Liver (tissue), 7 donors: ENCODE measurements at regions not wholly inside any gene's neighbourhood (a gene's known extent, or its start where the extent isn't known, plus 50 kb on each side); places are given as distances from the start of the nearest gene placed in this dataset.

Experiments used
- DNase-seq: peaks from one replicate; pipeline ENCODE4 v3.0.0-alpha.2; 2017; ENCODE audit warnings: low spot score
- H3K27ac ChIP-seq, 2 donors: one replicate each; pipeline ENCODE4 v1.7.0; 2013; ENCODE audit warnings: inconsistent platforms in 2 of 2, low read length in 2 of 2, control low read depth in 1 of 2, low read depth in 1 of 2, mild to moderate bottlenecking in 1 of 2
- H3K27me3 ChIP-seq, 4 donors: one replicate each; pipeline versions ENCODE4 v1.6.1 to v1.7.0; 2013; ENCODE audit warnings: low read length in 3 of 4, inconsistent platforms in 1 of 4, mild to moderate bottlenecking in 1 of 4, moderate library complexity in 1 of 4; ENCODE audit not compliant: control insufficient read depth in 4 of 4, insufficient read depth in 4 of 4
- H3K36me3 ChIP-seq, 4 donors: one replicate each; pipeline versions ENCODE4 v1.6.1 to v1.7.0; 2013; ENCODE audit warnings: low read length in 3 of 4, mild to moderate bottlenecking in 3 of 4, low read depth in 1 of 4, moderate library complexity in 1 of 4; ENCODE audit not compliant: control insufficient read depth in 4 of 4, insufficient read depth in 3 of 4
- H3K4me1 ChIP-seq, 4 donors: one replicate each; pipeline versions ENCODE4 v1.6.1 to v1.7.0; 2013; ENCODE audit warnings: low read length in 3 of 4, mild to moderate bottlenecking in 3 of 4, moderate library complexity in 1 of 4; ENCODE audit not compliant: control insufficient read depth in 4 of 4, insufficient read depth in 4 of 4
- H3K4me3 ChIP-seq, 3 donors: one replicate each; pipeline versions ENCODE4 v1.6.1 to v1.7.0; 2013; ENCODE audit warnings: low read length in 3 of 3, control low read depth in 1 of 3, low read depth in 1 of 3, mild to moderate bottlenecking in 1 of 3
- H3K9ac ChIP-seq, 2 donors: one replicate each; pipeline ENCODE4 v1.7.0; 2013; ENCODE audit warnings: low read length in 2 of 2, mild to moderate bottlenecking in 2 of 2, moderate library complexity in 2 of 2, control low read depth in 1 of 2, low read depth in 1 of 2
- H3K9me3 ChIP-seq, 4 donors: one replicate each; pipeline versions ENCODE4 v1.6.1 to v1.7.0; 2013; ENCODE audit warnings: low read length in 3 of 4; ENCODE audit not compliant: control insufficient read depth in 4 of 4
- EGR1 ChIP-seq, 2 donors: IDR thresholded peaks; 2 replicates each; pipeline ENCODE4 v1.6.1; 2016 to 2018; ENCODE audit warnings: antibody characterized with exemption in 2 of 2, low read depth in 2 of 2
- FOXA1 ChIP-seq: IDR thresholded peaks from 2 replicates; pipeline ENCODE4 v1.6.1; 2016; ENCODE audit warnings: antibody characterized with exemption
- FOXA2 ChIP-seq: IDR thresholded peaks from 2 replicates; pipeline ENCODE4 v1.6.1; 2016; ENCODE audit warnings: antibody characterized with exemption
- GABPA ChIP-seq, 2 donors: IDR thresholded peaks in 1 of 2; conservative IDR thresholded peaks in 1 of 2; 2 replicates each; pipeline ENCODE4 v1.6.1; 2016; ENCODE audit warnings: antibody characterized with exemption in 2 of 2, mild to moderate bottlenecking in 1 of 2, moderate library complexity in 1 of 2
- HNF4A ChIP-seq, 2 donors: conservative IDR thresholded peaks; 2 replicates each; pipeline ENCODE4 v1.6.1; 2016; ENCODE audit warnings: antibody characterized with exemption in 2 of 2, mild to moderate bottlenecking in 2 of 2
- HNF4G ChIP-seq: IDR thresholded peaks from 2 replicates; pipeline ENCODE4 v1.6.1; 2016; ENCODE audit warnings: antibody characterized with exemption
- JUND ChIP-seq, 2 donors: IDR thresholded peaks; 2 replicates each; pipeline ENCODE4 v1.6.1; 2016; ENCODE audit warnings: antibody characterized with exemption in 2 of 2
- MAX ChIP-seq: IDR thresholded peaks from 2 replicates; pipeline ENCODE4 v1.6.1; 2016; ENCODE audit warnings: antibody characterized with exemption
- NR2F2 ChIP-seq: IDR thresholded peaks from 2 replicates; pipeline ENCODE4 v1.6.1; 2016; ENCODE audit warnings: antibody characterized with exemption
- RXRA ChIP-seq, 2 donors: IDR thresholded peaks; 2 replicates each; pipeline ENCODE4 v1.6.1; 2017 to 2018; ENCODE audit warnings: antibody characterized with exemption in 2 of 2, mild to moderate bottlenecking in 1 of 2
- SP1 ChIP-seq: IDR thresholded peaks from 2 replicates; pipeline ENCODE4 v1.6.1; 2018; ENCODE audit warnings: antibody characterized with exemption, mild to moderate bottlenecking
- TAF1 ChIP-seq: conservative IDR thresholded peaks from 2 replicates; pipeline ENCODE4 v1.6.1; 2016; ENCODE audit warnings: antibody characterized with exemption, mild to moderate bottlenecking
- YY1 ChIP-seq: IDR thresholded peaks from 2 replicates; pipeline ENCODE4 v1.6.1; 2016; ENCODE audit warnings: antibody characterized with exemption, mild to moderate bottlenecking
- ZBTB33 ChIP-seq: IDR thresholded peaks from 2 replicates; pipeline ENCODE4 v1.6.1; 2016; ENCODE audit warnings: antibody characterized with exemption
- WGBS: extraction: QIAGEN DNeasy Blood & Tissue Kit; methylation state at CpG from one replicate; pipeline ENCODE4 v1.1.7; 2013; 5-methylcytosine and 5-hydroxymethylcytosine counted together
- TF ChIP-seq, protein P1 (sequence below): IDR thresholded peaks from 2 replicates; pipeline ENCODE4 v1.6.1; 2016; ENCODE audit warnings: antibody characterized with exemption
- donor health status: healthy.
- donor health status: healthy.
- donor health status: healthy.
- donor health status: healthy.

DNA sequence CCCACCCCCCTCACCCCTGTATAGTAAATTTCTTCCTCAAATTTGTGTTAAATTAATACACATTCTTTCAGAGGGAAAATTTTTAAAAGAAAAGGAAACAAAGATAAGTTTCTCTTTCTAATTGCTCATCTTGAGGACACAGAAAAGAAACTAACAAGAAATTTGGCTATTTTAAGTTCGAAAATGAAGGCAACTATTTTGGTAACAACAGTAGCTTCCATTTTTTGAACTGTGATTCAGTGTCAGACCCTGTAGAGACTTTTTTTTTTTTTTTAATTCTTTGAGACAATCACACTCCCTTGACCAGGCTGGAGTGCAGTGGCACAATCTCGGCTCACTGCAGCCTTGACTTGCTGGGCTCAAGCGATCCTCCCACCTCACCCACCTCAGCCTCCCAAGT, 194.9 kb downstream of the SS18 start:
- WGBS, result 75% methylated on average over 3 of the region's 3 CpGs
- no peak for TF ChIP-seq TAF1
- TF ChIP-seq ZBTB33, result no peak
- no peak for TF ChIP-seq NR2F2
- TF ChIP-seq EGR1 (IDR thresholded peaks at IDR 0.05; ENCODE audit: low read depth in 2 of 2), result no peak
- no peak for TF ChIP-seq JUND (IDR thresholded peaks at IDR 0.05)
- TF ChIP-seq RXRA (IDR thresholded peaks at IDR 0.05), result no peak
- TF ChIP-seq HNF4A (conservative IDR thresholded peaks at IDR 0.05), result no peak
- Histone ChIP-seq H3K9ac (no peak overlapping the region), H3K27me3 (no peaks in the 10 kb centered on the region), H3K9me3 (no peaks in the 10 kb centered on the region), H3K36me3 (no peaks in the 10 kb centered on the region), H3K4me1 (no peaks in the 10 kb centered on the region), H3K4me3 (no peak overlapping the region), H3K27ac (no peak overlapping the region)
- no peak for DNase-seq

DNA sequence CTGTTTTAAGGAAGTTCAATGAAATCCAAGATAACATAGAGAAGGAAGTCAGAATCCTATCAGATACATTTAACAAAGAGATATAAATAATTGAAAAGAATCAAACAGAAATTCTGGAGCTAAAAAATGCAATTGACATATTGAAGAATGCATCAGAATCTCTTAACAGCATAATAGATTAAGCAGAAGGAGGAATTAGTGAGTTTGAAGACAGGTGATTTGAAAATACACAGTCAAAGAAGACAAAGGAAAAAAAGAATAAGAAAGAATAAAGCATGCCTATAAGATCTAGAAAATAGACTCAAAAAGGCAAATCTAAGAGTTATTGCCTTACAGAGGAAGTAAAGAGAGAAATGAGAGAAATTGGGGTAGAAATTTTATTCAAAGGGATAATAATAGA, 204.1 kb downstream of the SS18 start:
- no peaks in the 10 kb centered on the region for H3K4me1 ChIP-seq
- TF ChIP-seq MAX (no peak), JUND (IDR thresholded peaks at IDR 0.05) (no peak), SP1 (no peak), GABPA (IDR thresholded peaks at IDR 0.05 in 1 of 2, conservative IDR thresholded peaks at IDR 0.05 in 1 of 2) (no peak), HNF4G (no peak), FOXA1 (no peak), EGR1 (IDR thresholded peaks at IDR 0.05; ENCODE audit: low read depth in 2 of 2) (no peak)
- DNase-seq, result no peak

DNA sequence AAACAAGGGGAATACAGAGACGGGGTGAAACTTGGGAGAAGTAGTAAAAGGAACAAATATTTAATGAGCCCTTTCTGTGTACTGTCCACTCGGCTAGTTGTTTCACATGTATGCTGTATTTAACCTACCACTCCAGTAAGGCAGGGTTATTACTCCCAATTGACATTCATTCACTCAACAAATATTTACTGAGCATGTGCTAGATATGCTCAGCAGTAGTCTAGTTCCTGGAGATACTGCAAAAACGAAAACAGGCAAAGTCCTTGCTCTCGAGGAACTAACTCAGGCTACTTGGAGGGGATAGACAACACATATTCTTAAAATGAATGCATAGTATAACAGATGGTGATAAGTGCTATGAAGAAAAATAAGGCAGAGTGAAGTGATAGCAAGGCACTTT, 207.3 kb downstream of the SS18 start:
- no peak for TF ChIP-seq GABPA (IDR thresholded peaks at IDR 0.05 in 1 of 2, conservative IDR thresholded peaks at IDR 0.05 in 1 of 2)
- no peak for TF ChIP-seq TAF1
- TF ChIP-seq RXRA (IDR thresholded peaks at IDR 0.05), result no peak
- TF ChIP-seq FOXA1, result no peak
- no peak for TF ChIP-seq NR2F2
- no peak for TF ChIP-seq FOXA2
- no peak for TF ChIP-seq YY1
- TF ChIP-seq MAX, result no peak
- TF ChIP-seq, protein P1, sequence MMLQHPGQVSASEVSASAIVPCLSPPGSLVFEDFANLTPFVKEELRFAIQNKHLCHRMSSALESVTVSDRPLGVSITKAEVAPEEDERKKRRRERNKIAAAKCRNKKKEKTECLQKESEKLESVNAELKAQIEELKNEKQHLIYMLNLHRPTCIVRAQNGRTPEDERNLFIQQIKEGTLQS, result no peak
- TF ChIP-seq HNF4A (conservative IDR thresholded peaks at IDR 0.05), result no peak
- WGBS, result 36% methylated on average over 4 of the region's 4 CpGs
- Histone ChIP-seq H3K4me3 (no peak overlapping the region), H3K27me3 (no peaks in the 10 kb centered on the region), H3K27ac (no peak overlapping the region), H3K9ac (no peak overlapping the region), H3K9me3 (no peaks in the 10 kb centered on the region), H3K4me1 (no peaks in the 10 kb centered on the region), H3K36me3 (no peaks in the 10 kb centered on the region)
- DNase-seq, result no peak

More for the DNA sequence above, 204.1 kb downstream of the SS18 start:
- Histone ChIP-seq H3K9ac (no peak overlapping the region), H3K27me3 (no peaks in the 10 kb centered on the region), H3K9me3 (peaks cover 0 to 3% (median 0%) of the 10 kb centered on the region in 4 donors), H3K4me3 (no peak overlapping the region), H3K36me3 (no peaks in the 10 kb centered on the region), H3K27ac (no peak overlapping the region)
